Spleen (tissue), 7 donors: ENCODE measurements at regions not wholly inside any gene's neighbourhood (a gene's known extent, or its start where the extent isn't known, plus 50 kb on each side); places are given as distances from the start of the nearest gene placed in this dataset.

Experiments used
- POLR2A ChIP-seq, 3 donors: fragments of 450-650 bp; IDR thresholded peaks; one replicate each; pipeline ENCODE4 v1.5.1; 2017; ENCODE audit warnings: antibody characterized with exemption in 3 of 3, mild to moderate bottlenecking in 1 of 3
- POLR2AphosphoS5 ChIP-seq, 3 donors: sonication (generic); formaldehyde crosslinking; IDR thresholded peaks; one replicate each; pipeline ENCODE4 v1.5.1; 2017; ENCODE audit warnings: antibody characterized with exemption in 3 of 3
- TF ChIP-seq, protein P1 (sequence below), 11 experiments: fragments of 200-600 bp in 7 of 11; fragments of 450-650 bp in 4 of 11; sonication (generic) in 4 of 11; IDR thresholded peaks in 8 of 11; conservative IDR thresholded peaks in 3 of 11; 1 replicate in 7 of 11; 2 replicates in 4 of 11; pipeline versions ENCODE4 v1.4.0 to v1.8.0; 2016 to 2021; ENCODE audit warnings: antibody characterized with exemption in 11 of 11, inconsistent platforms in 4 of 11, mild to moderate bottlenecking in 1 of 11
- donor health status: DM: no; HTN: no; CAD: no; lungs with moderate emphysema.
- donor health status: DM: no; HTN: no; CAD: no.
- donor health status: DM: no; HTN: no; CAD: no.

GRCh38 chr20:22088882-22089281, 383.4 kb downstream of the PAX1 start:
- no peak for TF ChIP-seq POLR2A (IDR thresholded peaks at IDR 0.05)
- no peak for TF ChIP-seq POLR2AphosphoS5 (IDR thresholded peaks at IDR 0.05)
- TF ChIP-seq, protein P1, sequence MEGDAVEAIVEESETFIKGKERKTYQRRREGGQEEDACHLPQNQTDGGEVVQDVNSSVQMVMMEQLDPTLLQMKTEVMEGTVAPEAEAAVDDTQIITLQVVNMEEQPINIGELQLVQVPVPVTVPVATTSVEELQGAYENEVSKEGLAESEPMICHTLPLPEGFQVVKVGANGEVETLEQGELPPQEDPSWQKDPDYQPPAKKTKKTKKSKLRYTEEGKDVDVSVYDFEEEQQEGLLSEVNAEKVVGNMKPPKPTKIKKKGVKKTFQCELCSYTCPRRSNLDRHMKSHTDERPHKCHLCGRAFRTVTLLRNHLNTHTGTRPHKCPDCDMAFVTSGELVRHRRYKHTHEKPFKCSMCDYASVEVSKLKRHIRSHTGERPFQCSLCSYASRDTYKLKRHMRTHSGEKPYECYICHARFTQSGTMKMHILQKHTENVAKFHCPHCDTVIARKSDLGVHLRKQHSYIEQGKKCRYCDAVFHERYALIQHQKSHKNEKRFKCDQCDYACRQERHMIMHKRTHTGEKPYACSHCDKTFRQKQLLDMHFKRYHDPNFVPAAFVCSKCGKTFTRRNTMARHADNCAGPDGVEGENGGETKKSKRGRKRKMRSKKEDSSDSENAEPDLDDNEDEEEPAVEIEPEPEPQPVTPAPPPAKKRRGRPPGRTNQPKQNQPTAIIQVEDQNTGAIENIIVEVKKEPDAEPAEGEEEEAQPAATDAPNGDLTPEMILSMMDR (IDR thresholded peaks at IDR 0.05 in 8 of 11, conservative IDR thresholded peaks at IDR 0.05 in 3 of 11): no peak
